ENCODE measurements at regions not wholly inside any gene's neighbourhood (a gene's known extent, or its start where the extent isn't known, plus 50 kb on each side); places are given as distances from the start of the nearest gene placed in this dataset.
"Not testable (repeated sequence)": the region's sequence is repeated elsewhere in the genome, so short reads cannot be mapped to it uniquely, and the experiment has no call there.

GRCh38 chr6:54525731-54526130 lies 217.5 kb downstream of the TINAG start:
- TF ChIP-seq, protein P1, sequence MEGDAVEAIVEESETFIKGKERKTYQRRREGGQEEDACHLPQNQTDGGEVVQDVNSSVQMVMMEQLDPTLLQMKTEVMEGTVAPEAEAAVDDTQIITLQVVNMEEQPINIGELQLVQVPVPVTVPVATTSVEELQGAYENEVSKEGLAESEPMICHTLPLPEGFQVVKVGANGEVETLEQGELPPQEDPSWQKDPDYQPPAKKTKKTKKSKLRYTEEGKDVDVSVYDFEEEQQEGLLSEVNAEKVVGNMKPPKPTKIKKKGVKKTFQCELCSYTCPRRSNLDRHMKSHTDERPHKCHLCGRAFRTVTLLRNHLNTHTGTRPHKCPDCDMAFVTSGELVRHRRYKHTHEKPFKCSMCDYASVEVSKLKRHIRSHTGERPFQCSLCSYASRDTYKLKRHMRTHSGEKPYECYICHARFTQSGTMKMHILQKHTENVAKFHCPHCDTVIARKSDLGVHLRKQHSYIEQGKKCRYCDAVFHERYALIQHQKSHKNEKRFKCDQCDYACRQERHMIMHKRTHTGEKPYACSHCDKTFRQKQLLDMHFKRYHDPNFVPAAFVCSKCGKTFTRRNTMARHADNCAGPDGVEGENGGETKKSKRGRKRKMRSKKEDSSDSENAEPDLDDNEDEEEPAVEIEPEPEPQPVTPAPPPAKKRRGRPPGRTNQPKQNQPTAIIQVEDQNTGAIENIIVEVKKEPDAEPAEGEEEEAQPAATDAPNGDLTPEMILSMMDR (IDR thresholded peaks at IDR 0.05; ENCODE audit: low read depth, low read length) = no peak
- no peaks in the 10 kb centered on the region for H3K9me3 ChIP-seq (ENCODE audit: control insufficient read depth, insufficient read depth, low read length)
- peak; percentile 3 for DNase-seq (ENCODE audit: low read depth, low spot score)

GRCh38 chr6:54533567-54533966 lies 225.3 kb downstream of the TINAG start:
- Histone ChIP-seq H3K27ac (ENCODE audit: low read depth, low read length) (no peak overlapping the region), H3K27me3 (ENCODE audit: control insufficient read depth, insufficient read depth, low read length) (no peaks in the 10 kb centered on the region), H3K4me3 (ENCODE audit: low read depth, low read length) (no peak overlapping the region), H3K9me3 (ENCODE audit: control insufficient read depth, insufficient read depth, low read length) (no peaks in the 10 kb centered on the region)
- TF ChIP-seq, protein P1 (IDR thresholded peaks at IDR 0.05; ENCODE audit: low read depth, low read length) = no peak
- DNase-seq (ENCODE audit: low read depth, low spot score) = no peak
- POLR2A ChIA-PET = no interaction called here
- CTCF ChIA-PET = interaction anchor here (0.6 kb wide), 1 partner anchor 535 kb away, joined by 4 read pairs; no protein-coding TSS in a partner anchor

More at GRCh38 chr6:54525731-54526130, 217.5 kb downstream of the TINAG start:
- ChIA-PET POLR2A (no interaction called here), CTCF (no interaction called here)
- Histone ChIP-seq H3K4me3 (ENCODE audit: low read depth, low read length) (no peak overlapping the region), H3K27ac (ENCODE audit: low read depth, low read length) (no peak overlapping the region), H3K27me3 (ENCODE audit: control insufficient read depth, insufficient read depth, low read length) (no peaks in the 10 kb centered on the region)

DNA sequence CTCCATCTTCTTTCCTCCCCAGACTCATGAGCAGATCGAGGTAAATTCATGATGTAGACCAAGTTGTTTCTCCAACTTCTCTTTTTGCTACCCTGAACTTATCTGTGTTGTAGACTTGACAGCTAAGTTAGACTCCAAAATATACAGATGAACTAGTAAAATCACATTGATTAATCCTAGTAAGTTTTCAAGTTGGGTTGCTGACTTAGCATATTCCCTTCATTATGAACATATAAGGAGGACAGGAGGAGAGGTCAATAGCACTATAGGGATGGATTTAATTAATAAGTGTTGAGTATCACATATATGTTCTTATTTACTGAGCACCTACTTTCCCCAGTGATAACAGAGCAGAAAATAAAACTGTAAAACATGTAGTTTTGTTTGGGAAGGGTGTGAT lies 227.3 kb downstream of the TINAG start:
- DNase-seq (ENCODE audit: low read depth, low spot score) = no peak
- H3K9me3 ChIP-seq (ENCODE audit: control insufficient read depth, insufficient read depth, low read length) = no peaks in the 10 kb centered on the region
- H3K4me3 ChIP-seq (ENCODE audit: low read depth, low read length) = no peak overlapping the region
- POLR2A ChIA-PET = no interaction called here
- no peak overlapping the region for H3K27ac ChIP-seq (ENCODE audit: low read depth, low read length)
- TF ChIP-seq, protein P1 (IDR thresholded peaks at IDR 0.05; ENCODE audit: low read depth, low read length) = no peak
- no peaks in the 10 kb centered on the region for H3K27me3 ChIP-seq (ENCODE audit: control insufficient read depth, insufficient read depth, low read length)
- CTCF ChIA-PET = no interaction called here

DNA sequence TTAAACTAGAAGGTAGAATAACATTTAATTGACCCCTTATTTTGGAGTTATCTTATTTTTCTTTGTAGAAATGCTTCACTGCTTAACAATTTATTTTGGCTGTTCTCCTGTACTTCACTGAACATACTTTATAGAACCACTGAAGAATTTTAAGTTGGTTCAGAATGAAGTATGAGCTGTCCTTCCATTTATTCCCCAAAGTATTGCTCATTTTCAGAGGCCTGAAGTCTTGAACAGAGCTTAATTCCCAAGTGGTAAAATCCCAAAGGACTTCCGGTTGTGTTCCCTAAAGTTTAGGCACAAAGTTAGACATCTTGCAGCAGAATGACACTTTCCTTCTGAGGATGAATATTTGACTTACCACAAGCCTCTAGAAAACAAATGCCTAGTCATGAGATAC lies 233.3 kb downstream of the TINAG start:
- POLR2A ChIA-PET = no interaction called here
- no peak overlapping the region for H3K4me3 ChIP-seq (ENCODE audit: low read depth, low read length)
- no peak for DNase-seq (ENCODE audit: low read depth, low spot score)
- H3K9me3 ChIP-seq (ENCODE audit: control insufficient read depth, insufficient read depth, low read length) = no peaks in the 10 kb centered on the region
- H3K27ac ChIP-seq (ENCODE audit: low read depth, low read length) = no peak overlapping the region
- H3K27me3 ChIP-seq (ENCODE audit: control insufficient read depth, insufficient read depth, low read length) = no peaks in the 10 kb centered on the region
- CTCF ChIA-PET = no interaction called here
- TF ChIP-seq, protein P1 (IDR thresholded peaks at IDR 0.05; ENCODE audit: low read depth, low read length) = no peak

DNA sequence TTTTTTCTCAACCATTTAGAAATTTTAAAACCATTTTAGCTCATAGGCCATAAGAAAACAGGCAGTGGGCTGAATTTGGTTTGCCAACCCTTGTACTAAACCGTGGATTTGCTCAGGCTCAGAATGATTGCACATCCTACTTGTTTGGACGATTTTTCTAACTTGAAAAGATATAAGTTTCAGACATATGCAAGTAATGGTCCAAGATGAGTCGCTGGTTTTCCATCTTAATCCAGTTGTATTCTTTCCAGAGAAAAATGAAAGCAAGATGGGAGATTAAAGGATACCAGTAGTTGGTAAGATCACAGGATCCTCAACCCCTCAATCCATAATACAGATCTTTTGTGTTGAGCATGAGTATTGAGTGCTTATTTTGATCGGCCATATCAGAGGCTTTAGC lies 250.9 kb downstream of the TINAG start:
- no peaks in the 10 kb centered on the region for H3K9me3 ChIP-seq (ENCODE audit: control insufficient read depth, insufficient read depth, low read length)
- POLR2A ChIA-PET = no interaction called here
- no peak overlapping the region for H3K27ac ChIP-seq (ENCODE audit: low read depth, low read length)
- no peaks in the 10 kb centered on the region for H3K27me3 ChIP-seq (ENCODE audit: control insufficient read depth, insufficient read depth, low read length)
- no peak overlapping the region for H3K4me3 ChIP-seq (ENCODE audit: low read depth, low read length)
- DNase-seq (ENCODE audit: low read depth, low spot score) = no peak
- CTCF ChIA-PET = no interaction called here
- TF ChIP-seq, protein P1 (IDR thresholded peaks at IDR 0.05; ENCODE audit: low read depth, low read length) = no peak

DNA sequence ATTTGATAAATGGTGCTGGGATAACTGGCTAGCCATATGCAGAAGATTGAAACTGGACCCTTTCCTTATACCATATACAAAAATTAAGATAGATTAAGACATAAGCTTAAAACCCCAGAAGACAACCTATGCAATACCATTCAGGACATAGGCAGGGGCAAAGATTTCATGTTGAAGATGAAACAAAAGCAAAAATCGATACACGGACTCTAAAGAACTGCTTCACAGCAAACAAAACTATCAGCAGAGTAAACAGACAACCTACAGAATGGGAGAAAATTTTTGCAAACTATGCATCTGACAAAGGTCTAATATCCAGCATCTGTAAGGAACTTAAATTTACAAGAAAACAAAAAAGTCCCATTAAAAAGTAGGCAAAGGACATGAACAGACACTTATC lies 255.9 kb downstream of the TINAG start:
- H3K27ac ChIP-seq (ENCODE audit: low read depth, low read length); DNase-seq (ENCODE audit: low read depth, low spot score); H3K9me3 ChIP-seq (ENCODE audit: control insufficient read depth, insufficient read depth, low read length); H3K4me3 ChIP-seq (ENCODE audit: low read depth, low read length); POLR2A ChIA-PET; H3K27me3 ChIP-seq (ENCODE audit: control insufficient read depth, insufficient read depth, low read length): not testable (repeated sequence)
- CTCF ChIA-PET = interaction anchor here (0.9 kb wide), 1 partner anchor 320 kb away, joined by 3 read pairs; no protein-coding TSS in a partner anchor

All from AG04450 (cell line).